ENCODE measurements at regions not wholly inside any gene's neighbourhood (a gene's known extent, or its start where the extent isn't known, plus 50 kb on each side); places are given as distances from the start of the nearest gene placed in this dataset.

- intact Hi-C loops (cut with DNase I; ENCODE audit: low total_unique reads) = no loop called here
- Histone ChIP-seq H3K4me1 (no peaks in the 10 kb centered on the region), H3K4me3 (no peak overlapping the region), H3K27me3 (no peaks in the 10 kb centered on the region), H3K27ac (no peak overlapping the region), H3K36me3 (no peaks in the 10 kb centered on the region), H3K9me3 (no peaks in the 10 kb centered on the region)
- no peak for TF ChIP-seq POLR2AphosphoS5 (IDR thresholded peaks at IDR 0.05)
- TF ChIP-seq CTCF (IDR thresholded peaks at IDR 0.05) = no peak
- TF ChIP-seq POLR2A (IDR thresholded peaks at IDR 0.05) = no peak
- DNase-seq (ENCODE audit: low spot score in 2 of 2) = no peak
Observed at GRCh38 chrY:18958846-18959245, 185.3 kb upstream of the HSFY2 start.

GRCh38 chrY:18951657-18952435 lies 178.3 kb upstream of the HSFY2 start:
- Histone ChIP-seq H3K36me3 (no peaks in the 10 kb centered on the region), H3K27ac (no peak overlapping the region), H3K4me1 (no peaks in the 10 kb centered on the region), H3K9me3 (no peaks in the 10 kb centered on the region), H3K27me3 (no peaks in the 10 kb centered on the region), H3K4me3 (no peak overlapping the region)
- DNase-seq (ENCODE audit: low spot score in 2 of 2) = no peak
- TF ChIP-seq POLR2A (IDR thresholded peaks at IDR 0.05) (no peak), CTCF (IDR thresholded peaks at IDR 0.05) (no peak), POLR2AphosphoS5 (IDR thresholded peaks at IDR 0.05) (no peak)
- intact Hi-C loops (cut with DNase I; ENCODE audit: low total_unique reads) = no loop called here

- intact Hi-C loops (cut with DNase I; ENCODE audit: low total_unique reads) = no loop called here
- Histone ChIP-seq H3K27me3 (no peaks in the 10 kb centered on the region), H3K4me1 (no peaks in the 10 kb centered on the region), H3K4me3 (no peak overlapping the region), H3K9me3 (no peaks in the 10 kb centered on the region), H3K27ac (no peak overlapping the region), H3K36me3 (no peaks in the 10 kb centered on the region)
- DNase-seq (ENCODE audit: low spot score in 2 of 2) = no peak
- no peak for TF ChIP-seq POLR2AphosphoS5 (IDR thresholded peaks at IDR 0.05)
- TF ChIP-seq CTCF (IDR thresholded peaks at IDR 0.05) = no peak
- TF ChIP-seq POLR2A (IDR thresholded peaks at IDR 0.05) = no peak
Observed at GRCh38 chrY:18951019-18951418, 177.5 kb upstream of the HSFY2 start.

- no peak for DNase-seq (ENCODE audit: low spot score in 2 of 2)
- no peaks in the 10 kb centered on the region for H3K9me3 ChIP-seq
- H3K36me3 ChIP-seq = no peaks in the 10 kb centered on the region
- no peak overlapping the region for H3K4me3 ChIP-seq
- no peaks in the 10 kb centered on the region for H3K4me1 ChIP-seq
- no peak overlapping the region for H3K27ac ChIP-seq
- intact Hi-C loops (cut with DNase I; ENCODE audit: low total_unique reads) = no loop called here
- H3K27me3 ChIP-seq = no peaks in the 10 kb centered on the region
- no peak for TF ChIP-seq CTCF (IDR thresholded peaks at IDR 0.05)
- no peak for TF ChIP-seq POLR2AphosphoS5 (IDR thresholded peaks at IDR 0.05)
- TF ChIP-seq POLR2A (IDR thresholded peaks at IDR 0.05) = no peak
Observed at GRCh38 chrY:18936831-18937230, 163.3 kb upstream of the HSFY2 start.

- no peaks in the 10 kb centered on the region for H3K9me3 ChIP-seq
- H3K27ac ChIP-seq = no peak overlapping the region
- no peak overlapping the region for H3K4me3 ChIP-seq
- intact Hi-C loops (cut with DNase I; ENCODE audit: low total_unique reads) = no loop called here
- TF ChIP-seq POLR2A (IDR thresholded peaks at IDR 0.05) = no peak
- TF ChIP-seq CTCF (IDR thresholded peaks at IDR 0.05) = no peak
- TF ChIP-seq POLR2AphosphoS5 (IDR thresholded peaks at IDR 0.05) = no peak
- no peaks in the 10 kb centered on the region for H3K36me3 ChIP-seq
- no peaks in the 10 kb centered on the region for H3K27me3 ChIP-seq
- H3K4me1 ChIP-seq = no peaks in the 10 kb centered on the region
- no peak for DNase-seq (ENCODE audit: low spot score in 2 of 2)
Observed at GRCh38 chrY:18919256-18919655, 145.7 kb upstream of the HSFY2 start.
